SKM-1 (cell line): ENCODE measurements at regions not wholly inside any gene's neighbourhood (a gene's known extent, or its start where the extent isn't known, plus 50 kb on each side); places are given as distances from the start of the nearest gene placed in this dataset.

Source experiments
- DNase-seq: peaks from one replicate; lab custom pipeline; 2025; ENCODE audit not compliant: unreplicated experiment; lab: John Stamatoyannopoulos, UW

DNA sequence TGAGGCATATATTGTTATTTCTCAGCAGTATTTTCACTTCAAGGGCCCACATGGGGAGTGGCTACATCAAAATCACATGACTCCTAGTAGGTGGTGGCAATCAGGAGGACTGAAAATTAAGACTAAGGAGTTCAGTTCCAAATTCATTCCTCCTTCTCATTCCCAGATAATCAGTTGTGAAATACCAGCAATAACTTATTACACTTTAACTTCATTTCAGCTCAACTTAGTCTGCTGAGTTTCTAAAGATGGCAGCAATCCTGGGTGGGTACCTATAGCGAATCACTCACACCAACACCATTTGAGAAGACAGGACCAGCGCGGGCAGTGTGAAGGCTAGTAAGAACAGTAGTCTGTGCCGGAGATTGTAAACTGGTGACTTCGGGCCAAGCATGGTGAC lies 63.9 kb upstream of the SLC10A2 start:
- no peak for DNase-seq
